SK-N-SH (cell line): ENCODE measurements at regions not wholly inside any gene's neighbourhood (a gene's known extent, or its start where the extent isn't known, plus 50 kb on each side); places are given as distances from the start of the nearest gene placed in this dataset.

ENCODE experiments used
- CTCF ChIP-seq: fragments of 200-600 bp; sonication (generic); IDR thresholded peaks from 2 replicates; pipeline ENCODE4 v1.6.1; 2017; ENCODE audit warnings: antibody characterized with exemption, mild to moderate bottlenecking, moderate library complexity
- FOXM1 ChIP-seq: IDR thresholded peaks from 2 replicates; pipeline ENCODE4 v1.4.0; 2012; ENCODE audit warnings: low read depth, mild to moderate bottlenecking
- GABPA ChIP-seq: IDR thresholded peaks from 2 replicates; pipeline ENCODE4 v1.4.0; 2012; ENCODE audit warnings: low read depth, mild to moderate bottlenecking
- JUND ChIP-seq: IDR thresholded peaks from 2 replicates; pipeline ENCODE4 v1.4.0; 2012
- MAX ChIP-seq: IDR thresholded peaks from 2 replicates; pipeline ENCODE4 v1.4.0; 2012; ENCODE audit warnings: low read depth
- NRF1 ChIP-seq: IDR thresholded peaks from 2 replicates; pipeline ENCODE4 v1.6.1; 2012; ENCODE audit warnings: low read depth, mild to moderate bottlenecking, low read length
- POLR2AphosphoS5 ChIP-seq: IDR thresholded peaks from 2 replicates; pipeline ENCODE4 v1.6.1; 2012; ENCODE audit warnings: low read depth, low read length
- RFX5 ChIP-seq: IDR thresholded peaks from 2 replicates; pipeline ENCODE4 v1.6.1; 2012; ENCODE audit warnings: mild to moderate bottlenecking, improper control_type of control experiment, low read length
- RXRA ChIP-seq: IDR thresholded peaks from 2 replicates; pipeline ENCODE4 v1.4.0; 2012; ENCODE audit warnings: low read depth, mild to moderate bottlenecking, borderline replicate concordance
- SMC3 ChIP-seq: IDR thresholded peaks from 2 replicates; pipeline ENCODE4 v1.6.1; 2012; ENCODE audit warnings: low read depth, low read length, improper control_type of control experiment
- TAF1 ChIP-seq: IDR thresholded peaks from 2 replicates; pipeline ENCODE4 v1.6.1; 2012; ENCODE audit warnings: low read depth, mild to moderate bottlenecking, low read length, moderate library complexity, borderline replicate concordance
- TCF12 ChIP-seq: IDR thresholded peaks from 2 replicates; pipeline ENCODE4 v1.4.0; 2012
- ZBTB33 ChIP-seq: IDR thresholded peaks from 2 replicates; pipeline ENCODE4 v1.4.0; 2012; ENCODE audit warnings: low read depth, borderline replicate concordance

GRCh38 chr4:31995943-31996901, 1276.1 kb downstream of the PCDH7 start:
- TF ChIP-seq JUND = no peak
- TF ChIP-seq TCF12 = no peak
- TF ChIP-seq ZBTB33 = no peak
- no peak for TF ChIP-seq CTCF
- no peak for TF ChIP-seq POLR2AphosphoS5
- no peak for TF ChIP-seq GABPA
- TF ChIP-seq NRF1 = no peak
- TF ChIP-seq RXRA = no peak
- no peak for TF ChIP-seq TAF1
- no peak for TF ChIP-seq MAX
- no peak for TF ChIP-seq SMC3
- TF ChIP-seq FOXM1 = no peak
- TF ChIP-seq RFX5 = no peak
